T1000 (cell line): ENCODE measurements at regions not wholly inside any gene's neighbourhood (a gene's known extent, or its start where the extent isn't known, plus 50 kb on each side); places are given as distances from the start of the nearest gene placed in this dataset.
A peak's percentile ranks its signal among the peaks of the same experiment; 100 is the strongest.
"Not testable (repeated sequence)": the region's sequence is repeated elsewhere in the genome, so short reads cannot be mapped to it uniquely, and the experiment has no call there.

Experiments
- DNase-seq: peaks from one replicate; lab custom pipeline; 2025; ENCODE audit warnings: mixed read lengths; lab: John Stamatoyannopoulos, UW

- no peak for DNase-seq
These were observed 72.7 kb upstream of the SLC4A7 start for GRCh38 chr3:27556887-27557286.

GRCh38 chr3:27554706-27555105 is 70.5 kb upstream of the SLC4A7 start:
- DNase-seq = no peak

GRCh38 chr3:27553886-27554540 is 69.8 kb upstream of the SLC4A7 start:
- DNase-seq = no peak

- DNase-seq = peak; percentile 82
These were observed 68.5 kb upstream of the SLC4A7 start for GRCh38 chr3:27552708-27553107.

- DNase-seq = not testable (repeated sequence)
These were observed 67.2 kb upstream of the SLC4A7 start for GRCh38 chr3:27551413-27551812.

- DNase-seq = no peak
These were observed 60.9 kb upstream of the SLC4A7 start for GRCh38 chr3:27545061-27545460.

GRCh38 chr3:27544372-27544865 is 60.2 kb upstream of the SLC4A7 start:
- no peak for DNase-seq

GRCh38 chr3:27542476-27542875 is 58.3 kb upstream of the SLC4A7 start:
- no peak for DNase-seq

GRCh38 chr3:27540231-27540630 is 56.0 kb upstream of the SLC4A7 start:
- DNase-seq = no peak

GRCh38 chr3:27536491-27536890 is 52.3 kb upstream of the SLC4A7 start:
- DNase-seq = no peak

- DNase-seq = no peak
These were observed 51.7 kb upstream of the SLC4A7 start for GRCh38 chr3:27535809-27536392.

- DNase-seq = peak; percentile 95
These were observed 49.8 kb upstream of the SLC4A7 start for GRCh38 chr3:27533718-27534573.
